T-helper 2 cell treated with Interferon-gamma antibody and Interleukin-4, amounts not matched to agents 5 μg/mL and 100 μg/mL, for 36 hours (primary cell): ENCODE measurements at regions not wholly inside any gene's neighbourhood (a gene's known extent, or its start where the extent isn't known, plus 50 kb on each side); places are given as distances from the start of the nearest gene placed in this dataset.

ENCODE experiments used
- DNase-seq: peaks from one replicate; pipeline ENCODE4 v3.0.0; 2021; ENCODE audit warnings: low spot score
- H3K27ac Mint-ChIP-seq: one replicate; pipeline ENCODE4 v1.8.0; 2021; ENCODE audit warnings: mild to moderate bottlenecking, mixed read lengths
- H3K27me3 Mint-ChIP-seq: one replicate; pipeline ENCODE4 v1.8.0; 2021; ENCODE audit warnings: low read depth, mixed read lengths
- H3K36me3 Mint-ChIP-seq: one replicate; pipeline ENCODE4 v1.8.0; 2021; ENCODE audit warnings: low read depth, mixed read lengths
- H3K4me1 Mint-ChIP-seq: one replicate; pipeline ENCODE4 v1.8.0; 2021; ENCODE audit warnings: low read depth, mixed read lengths
- H3K4me3 Mint-ChIP-seq: one replicate; pipeline ENCODE4 v1.8.0; 2022; ENCODE audit warnings: mild to moderate bottlenecking, moderate library complexity, mixed read lengths
- H3K9me3 Mint-ChIP-seq: one replicate; pipeline ENCODE4 v1.8.0; 2021; ENCODE audit warnings: mixed read lengths

- no peak for DNase-seq
- Mint-ChIP-seq H3K4me1 (no peaks in the 10 kb centered on the region), H3K4me3 (no peak overlapping the region), H3K27me3 (peaks cover 2% of the 10 kb centered on the region), H3K9me3 (no peaks in the 10 kb centered on the region), H3K27ac (no peak overlapping the region), H3K36me3 (no peaks in the 10 kb centered on the region)
Observed at GRCh38 chr6:122075084-122075838, 324.2 kb upstream of the HSF2 start.

GRCh38 chr6:122075917-122076316 is 323.5 kb upstream of the HSF2 start:
- no peaks in the 10 kb centered on the region for H3K4me1 Mint-ChIP-seq
- DNase-seq: no peak
- no peak overlapping the region for H3K4me3 Mint-ChIP-seq
- peaks cover 2% of the 10 kb centered on the region for H3K27me3 Mint-ChIP-seq
- H3K36me3 Mint-ChIP-seq: no peaks in the 10 kb centered on the region
- no peak overlapping the region for H3K27ac Mint-ChIP-seq
- no peaks in the 10 kb centered on the region for H3K9me3 Mint-ChIP-seq

- Mint-ChIP-seq H3K27me3 (no peaks in the 10 kb centered on the region), H3K27ac (no peak overlapping the region), H3K4me3 (no peak overlapping the region), H3K9me3 (no peaks in the 10 kb centered on the region), H3K4me1 (no peaks in the 10 kb centered on the region), H3K36me3 (no peaks in the 10 kb centered on the region)
- no peak for DNase-seq
Observed at GRCh38 chr6:122077603-122078002, 321.8 kb upstream of the HSF2 start.

- H3K27me3 Mint-ChIP-seq: no peaks in the 10 kb centered on the region
- no peak for DNase-seq
- H3K4me1 Mint-ChIP-seq: no peaks in the 10 kb centered on the region
- H3K27ac Mint-ChIP-seq: no peak overlapping the region
- H3K4me3 Mint-ChIP-seq: no peak overlapping the region
- H3K36me3 Mint-ChIP-seq: no peaks in the 10 kb centered on the region
- no peaks in the 10 kb centered on the region for H3K9me3 Mint-ChIP-seq
Observed at GRCh38 chr6:122078481-122078880, 321.0 kb upstream of the HSF2 start.

- Mint-ChIP-seq H3K9me3 (no peaks in the 10 kb centered on the region), H3K4me3 (no peak overlapping the region), H3K4me1 (no peaks in the 10 kb centered on the region), H3K27ac (no peak overlapping the region), H3K27me3 (no peaks in the 10 kb centered on the region), H3K36me3 (no peaks in the 10 kb centered on the region)
- DNase-seq: no peak
Observed at GRCh38 chr6:122079916-122080315, 319.5 kb upstream of the HSF2 start.

- no peak for DNase-seq
- Mint-ChIP-seq H3K4me1 (no peaks in the 10 kb centered on the region), H3K9me3 (no peaks in the 10 kb centered on the region), H3K4me3 (no peak overlapping the region), H3K27ac (no peak overlapping the region), H3K36me3 (no peaks in the 10 kb centered on the region), H3K27me3 (no peaks in the 10 kb centered on the region)
Observed at GRCh38 chr6:122081921-122082320, 317.5 kb upstream of the HSF2 start.

DNA sequence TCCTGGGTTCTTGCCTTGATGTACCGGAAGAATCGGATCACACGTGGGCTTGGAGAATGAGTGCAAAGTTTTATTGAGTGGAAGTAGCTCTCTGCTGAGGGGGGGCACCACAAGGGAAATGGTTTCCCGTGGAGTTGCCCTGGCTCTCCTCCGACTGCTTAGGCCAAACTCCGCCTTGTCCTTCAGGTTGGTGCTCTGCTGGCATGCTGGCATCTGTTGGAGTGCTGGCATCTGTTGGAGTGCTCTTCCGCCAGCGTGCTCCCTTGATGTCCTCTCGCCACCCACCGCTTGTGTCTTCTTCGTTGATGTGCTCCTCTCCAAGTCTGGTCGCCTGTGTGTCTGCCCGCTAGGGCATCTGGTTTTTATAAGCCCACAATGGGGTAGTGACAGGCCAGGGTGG is 317.1 kb upstream of the HSF2 start:
- H3K4me1 Mint-ChIP-seq: no peaks in the 10 kb centered on the region
- no peaks in the 10 kb centered on the region for H3K9me3 Mint-ChIP-seq
- no peaks in the 10 kb centered on the region for H3K36me3 Mint-ChIP-seq
- no peak overlapping the region for H3K4me3 Mint-ChIP-seq
- no peak for DNase-seq
- no peaks in the 10 kb centered on the region for H3K27me3 Mint-ChIP-seq
- H3K27ac Mint-ChIP-seq: no peak overlapping the region

GRCh38 chr6:122092366-122092765 is 307.1 kb upstream of the HSF2 start:
- Mint-ChIP-seq H3K9me3 (no peaks in the 10 kb centered on the region), H3K27me3 (no peaks in the 10 kb centered on the region), H3K36me3 (no peaks in the 10 kb centered on the region)

DNA sequence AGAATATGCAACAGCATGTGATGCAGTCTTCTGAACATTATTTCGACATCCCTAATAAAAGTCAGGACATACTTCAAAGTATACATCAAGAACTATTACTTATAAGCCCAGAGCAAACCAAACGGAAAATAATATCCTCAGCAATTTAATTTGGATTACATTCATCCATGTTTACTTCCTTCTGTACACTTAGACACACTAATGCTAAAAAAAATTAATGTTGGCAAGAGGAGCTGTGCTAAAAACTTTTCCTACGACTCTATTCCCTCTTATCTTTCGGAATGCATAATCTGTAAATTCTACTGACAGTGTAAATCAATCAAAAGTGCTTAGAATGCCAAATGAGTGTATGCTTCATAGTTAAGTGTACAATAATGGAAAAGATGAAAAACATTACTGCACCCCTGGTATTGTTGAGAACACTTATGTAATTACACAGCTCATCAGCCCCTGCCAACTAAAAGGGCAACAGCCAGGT is 301.2 kb upstream of the HSF2 start:
- Mint-ChIP-seq H3K27ac (no peak overlapping the region), H3K4me3 (no peak overlapping the region), H3K4me1 (no peaks in the 10 kb centered on the region), H3K36me3 (no peaks in the 10 kb centered on the region), H3K9me3 (no peaks in the 10 kb centered on the region), H3K27me3 (no peaks in the 10 kb centered on the region)
- no peak for DNase-seq

More at GRCh38 chr6:122092366-122092765, 307.1 kb upstream of the HSF2 start:
- Mint-ChIP-seq H3K4me1 (no peaks in the 10 kb centered on the region), H3K4me3 (no peak overlapping the region), H3K27ac (no peak overlapping the region)
- DNase-seq: no peak

DNA sequence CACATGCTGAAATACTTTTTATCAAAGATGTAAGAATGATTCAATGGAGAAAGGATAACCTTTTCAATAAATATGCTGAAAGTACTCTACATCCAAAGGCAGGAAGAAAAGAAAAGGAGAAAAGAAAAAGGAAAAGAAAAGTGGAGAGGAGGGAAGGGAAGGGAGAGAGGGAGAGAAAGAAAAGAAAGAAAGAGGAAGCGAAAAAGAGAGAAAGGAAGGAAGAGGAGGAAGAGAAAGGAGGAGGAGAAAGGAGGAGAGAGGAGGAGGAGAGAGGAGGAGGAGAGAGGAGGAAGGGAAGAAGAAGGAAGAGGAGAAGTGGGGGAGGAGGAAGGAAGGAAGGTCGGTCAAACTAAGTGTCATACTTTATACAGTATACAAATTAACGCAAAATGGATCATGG is 297.4 kb upstream of the HSF2 start:
- Mint-ChIP-seq H3K27ac (no peak overlapping the region), H3K9me3 (no peaks in the 10 kb centered on the region), H3K27me3 (no peaks in the 10 kb centered on the region), H3K4me1 (no peaks in the 10 kb centered on the region), H3K4me3 (no peak overlapping the region), H3K36me3 (no peaks in the 10 kb centered on the region)
- no peak for DNase-seq

GRCh38 chr6:122107256-122107852 is 292.1 kb upstream of the HSF2 start:
- no peak for DNase-seq
- Mint-ChIP-seq H3K36me3 (no peaks in the 10 kb centered on the region), H3K4me3 (no peak overlapping the region), H3K9me3 (no peaks in the 10 kb centered on the region), H3K27me3 (no peaks in the 10 kb centered on the region), H3K27ac (no peak overlapping the region), H3K4me1 (no peaks in the 10 kb centered on the region)

DNA sequence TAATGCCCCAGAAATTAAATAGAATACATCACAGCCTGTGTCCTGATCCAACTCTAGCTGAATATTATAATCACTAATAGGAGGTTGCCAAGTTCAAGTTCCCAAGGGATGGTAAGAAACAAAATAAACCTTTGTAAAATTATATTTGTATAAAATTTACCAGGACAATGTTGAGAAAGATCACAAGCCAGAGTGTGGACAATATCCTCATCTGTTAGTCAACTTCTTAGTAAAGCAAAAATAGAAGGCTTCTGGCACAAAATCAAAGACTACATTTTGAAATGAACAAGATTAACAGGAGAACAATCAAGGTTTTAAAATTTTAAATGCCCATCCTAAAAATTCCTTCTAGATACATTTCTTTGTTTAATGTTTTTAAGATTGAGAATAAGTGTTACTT is 290.4 kb upstream of the HSF2 start:
- Mint-ChIP-seq H3K36me3 (no peaks in the 10 kb centered on the region), H3K9me3 (no peaks in the 10 kb centered on the region), H3K4me1 (no peaks in the 10 kb centered on the region), H3K4me3 (no peak overlapping the region), H3K27ac (no peak overlapping the region), H3K27me3 (no peaks in the 10 kb centered on the region)
- no peak for DNase-seq

DNA sequence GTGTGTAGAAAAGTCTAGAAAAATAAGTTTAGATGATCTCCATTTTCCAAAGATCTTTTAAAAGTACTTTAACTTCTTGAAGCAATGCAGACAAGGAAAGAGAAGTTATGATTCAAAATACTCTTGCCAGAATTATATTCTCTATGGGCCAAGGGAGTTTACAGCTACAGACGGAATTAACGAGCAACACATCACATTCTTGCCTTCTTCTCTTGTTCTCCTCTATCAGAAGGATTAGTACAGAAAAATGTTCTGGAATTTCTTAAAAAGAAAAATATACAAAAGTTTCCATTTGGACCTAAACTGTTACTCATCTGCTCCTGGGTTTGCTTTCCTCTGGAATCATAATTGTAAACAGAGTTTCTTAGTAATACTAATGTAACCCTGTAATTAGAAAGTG is 284.7 kb upstream of the HSF2 start:
- H3K4me3 Mint-ChIP-seq: no peak overlapping the region
- no peak overlapping the region for H3K27ac Mint-ChIP-seq
- H3K27me3 Mint-ChIP-seq: no peaks in the 10 kb centered on the region
- no peak for DNase-seq
- no peaks in the 10 kb centered on the region for H3K36me3 Mint-ChIP-seq
- H3K4me1 Mint-ChIP-seq: no peaks in the 10 kb centered on the region
- no peaks in the 10 kb centered on the region for H3K9me3 Mint-ChIP-seq

DNA sequence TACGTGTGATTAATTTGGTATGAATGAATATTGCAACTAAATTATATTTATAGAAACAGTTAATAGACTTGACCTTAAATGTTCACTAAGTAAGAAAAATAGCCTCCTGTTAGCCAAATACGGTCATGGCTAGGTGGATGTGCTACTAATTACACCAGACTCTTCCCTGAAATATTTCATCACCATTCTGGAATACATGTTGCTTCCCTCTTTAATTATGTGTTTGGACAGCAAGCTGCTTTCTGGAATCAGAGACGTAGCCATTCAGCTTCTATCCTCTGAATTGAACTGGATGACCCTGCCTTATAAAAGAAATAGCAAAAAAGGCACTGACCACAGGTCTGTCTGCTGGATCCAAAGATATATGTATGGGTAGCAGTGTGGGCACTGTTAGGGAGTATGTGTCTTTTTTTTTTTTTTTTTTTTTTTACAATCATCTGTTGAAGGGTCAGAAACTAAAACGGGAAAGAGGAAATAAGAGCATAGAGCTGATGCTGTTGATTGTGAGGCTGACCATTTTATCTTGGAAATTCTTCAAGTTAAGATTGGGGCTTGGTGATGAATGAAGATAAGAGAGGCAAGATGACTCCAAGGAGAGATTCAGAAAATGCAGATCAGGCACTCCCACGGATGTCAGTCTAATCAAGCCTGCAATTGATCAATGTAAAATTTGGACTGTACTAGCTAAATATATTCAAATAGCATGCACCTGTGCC is 283.2 kb upstream of the HSF2 start:
- Mint-ChIP-seq H3K36me3 (no peaks in the 10 kb centered on the region), H3K9me3 (no peaks in the 10 kb centered on the region), H3K27ac (no peak overlapping the region), H3K27me3 (no peaks in the 10 kb centered on the region), H3K4me1 (no peaks in the 10 kb centered on the region), H3K4me3 (no peak overlapping the region)
- DNase-seq: no peak
